HL-60 (cell line): ENCODE measurements at regions not wholly inside any gene's neighbourhood (a gene's known extent, or its start where the extent isn't known, plus 50 kb on each side); places are given as distances from the start of the nearest gene placed in this dataset.

Source experiments
- DNase-seq, 2 experiments: peaks; one replicate each; pipeline ENCODE4 v3.0.0-alpha.2; 2010 to 2020; ENCODE audit warnings: low read depth in 1 of 2, low spot score in 1 of 2
- H3K27ac ChIP-seq: fragments of 250-450 bp; sonication (Bioruptor Pico); replicated peaks from 2 replicates; pipeline ENCODE4 v1.5.1; 2020; ENCODE audit warnings: mild to moderate bottlenecking, moderate library complexity
- H3K27me3 ChIP-seq: fragments of 250-450 bp; sonication (Bioruptor Pico); 2 replicates; pipeline ENCODE4 v1.5.1; 2021; ENCODE audit warnings: mild to moderate bottlenecking, moderate library complexity; ENCODE audit not compliant: insufficient read depth, poor library complexity, severe bottlenecking
- H3K4me3 ChIP-seq: replicated peaks from 2 replicates; pipeline ENCODE4 v1.5.1; 2011; ENCODE audit warnings: mild to moderate bottlenecking, control low read depth, low read length; ENCODE audit not compliant: insufficient read depth
- CTCF ChIP-seq: IDR thresholded peaks from one replicate; pipeline ENCODE4 v1.5.1; 2011; ENCODE audit warnings: low read length, control low read depth, inconsistent platforms; ENCODE audit not compliant: insufficient read depth
- GABPA ChIP-seq: IDR thresholded peaks from 2 replicates; pipeline ENCODE4 v1.6.1; 2012; ENCODE audit warnings: low read depth
- POLR2AphosphoS5 ChIP-seq: IDR thresholded peaks from 2 replicates; pipeline ENCODE4 v1.6.1; 2012; ENCODE audit warnings: low read depth
- SPI1 ChIP-seq: IDR thresholded peaks from 2 replicates; pipeline ENCODE4 v1.6.1; 2012; ENCODE audit warnings: low read depth, mild to moderate bottlenecking, borderline replicate concordance
- TF ChIP-seq, protein P1 (sequence below): IDR thresholded peaks from 2 replicates; pipeline ENCODE4 v1.6.1; 2012; ENCODE audit warnings: low read depth; ENCODE audit not compliant: insufficient replicate concordance

GRCh38 chr5:120298981-120299380, 165.1 kb upstream of the PRR16 start:
- H3K4me3 ChIP-seq, result no peak overlapping the region
- TF ChIP-seq CTCF (no peak), SPI1 (no peak), POLR2AphosphoS5 (no peak), GABPA (no peak)
- TF ChIP-seq, protein P1, sequence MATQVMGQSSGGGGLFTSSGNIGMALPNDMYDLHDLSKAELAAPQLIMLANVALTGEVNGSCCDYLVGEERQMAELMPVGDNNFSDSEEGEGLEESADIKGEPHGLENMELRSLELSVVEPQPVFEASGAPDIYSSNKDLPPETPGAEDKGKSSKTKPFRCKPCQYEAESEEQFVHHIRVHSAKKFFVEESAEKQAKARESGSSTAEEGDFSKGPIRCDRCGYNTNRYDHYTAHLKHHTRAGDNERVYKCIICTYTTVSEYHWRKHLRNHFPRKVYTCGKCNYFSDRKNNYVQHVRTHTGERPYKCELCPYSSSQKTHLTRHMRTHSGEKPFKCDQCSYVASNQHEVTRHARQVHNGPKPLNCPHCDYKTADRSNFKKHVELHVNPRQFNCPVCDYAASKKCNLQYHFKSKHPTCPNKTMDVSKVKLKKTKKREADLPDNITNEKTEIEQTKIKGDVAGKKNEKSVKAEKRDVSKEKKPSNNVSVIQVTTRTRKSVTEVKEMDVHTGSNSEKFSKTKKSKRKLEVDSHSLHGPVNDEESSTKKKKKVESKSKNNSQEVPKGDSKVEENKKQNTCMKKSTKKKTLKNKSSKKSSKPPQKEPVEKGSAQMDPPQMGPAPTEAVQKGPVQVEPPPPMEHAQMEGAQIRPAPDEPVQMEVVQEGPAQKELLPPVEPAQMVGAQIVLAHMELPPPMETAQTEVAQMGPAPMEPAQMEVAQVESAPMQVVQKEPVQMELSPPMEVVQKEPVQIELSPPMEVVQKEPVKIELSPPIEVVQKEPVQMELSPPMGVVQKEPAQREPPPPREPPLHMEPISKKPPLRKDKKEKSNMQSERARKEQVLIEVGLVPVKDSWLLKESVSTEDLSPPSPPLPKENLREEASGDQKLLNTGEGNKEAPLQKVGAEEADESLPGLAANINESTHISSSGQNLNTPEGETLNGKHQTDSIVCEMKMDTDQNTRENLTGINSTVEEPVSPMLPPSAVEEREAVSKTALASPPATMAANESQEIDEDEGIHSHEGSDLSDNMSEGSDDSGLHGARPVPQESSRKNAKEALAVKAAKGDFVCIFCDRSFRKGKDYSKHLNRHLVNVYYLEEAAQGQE, result no peak
- no peaks in the 10 kb centered on the region for H3K27me3 ChIP-seq
- no peak for DNase-seq
- no peak overlapping the region for H3K27ac ChIP-seq

DNA sequence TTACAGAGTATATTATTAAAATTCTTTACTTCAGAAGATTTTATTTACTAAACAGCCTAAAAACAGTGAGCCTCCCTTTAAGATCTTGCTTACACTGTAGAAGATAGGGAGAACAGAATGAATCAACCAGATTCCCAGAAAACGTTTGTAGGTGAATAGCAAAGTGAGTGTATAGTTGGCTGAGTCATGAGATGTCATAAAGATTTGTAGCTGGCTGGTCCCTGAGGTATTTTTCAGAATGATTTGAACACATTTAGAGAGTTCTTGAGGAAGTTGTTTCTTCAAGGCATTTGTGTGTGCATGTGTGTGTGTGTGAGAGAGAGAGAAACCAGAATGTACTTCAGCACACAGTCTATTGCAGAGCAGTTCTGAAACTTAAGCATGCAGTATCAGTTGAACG, 159.4 kb upstream of the PRR16 start:
- no peak overlapping the region for H3K27ac ChIP-seq
- H3K4me3 ChIP-seq, result no peak overlapping the region
- DNase-seq, result no peak
- H3K27me3 ChIP-seq, result no peaks in the 10 kb centered on the region
- TF ChIP-seq SPI1, result no peak
- TF ChIP-seq, protein P1, result no peak
- no peak for TF ChIP-seq GABPA
- no peak for TF ChIP-seq POLR2AphosphoS5
- TF ChIP-seq CTCF, result no peak

DNA sequence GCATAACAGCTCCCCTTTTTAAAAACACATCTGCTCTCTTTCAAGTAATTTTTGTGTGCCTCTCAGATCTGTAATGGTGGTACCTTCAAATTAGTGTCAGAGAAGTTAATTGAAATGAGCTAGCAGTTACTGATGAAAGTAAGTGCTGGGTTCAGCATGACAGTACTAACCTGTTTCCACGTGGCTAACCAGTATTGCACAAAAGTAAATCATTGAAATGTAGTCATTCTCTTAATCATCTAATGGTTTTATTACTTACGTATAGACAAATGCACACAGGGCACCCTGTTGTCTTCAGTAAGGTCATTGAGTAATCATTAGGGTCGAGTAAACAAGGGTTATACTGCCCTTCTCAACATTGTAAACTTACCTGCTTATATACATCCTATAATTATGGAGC, 157.8 kb upstream of the PRR16 start:
- TF ChIP-seq CTCF (no peak), SPI1 (no peak), POLR2AphosphoS5 (no peak), GABPA (no peak)
- TF ChIP-seq, protein P1, result no peak
- no peak for DNase-seq
- H3K4me3 ChIP-seq, result no peak overlapping the region
- no peaks in the 10 kb centered on the region for H3K27me3 ChIP-seq
- no peak overlapping the region for H3K27ac ChIP-seq
